ENCODE measurements at regions not wholly inside any gene's neighbourhood (a gene's known extent, or its start where the extent isn't known, plus 50 kb on each side); places are given as distances from the start of the nearest gene placed in this dataset.
A peak's percentile ranks its signal among the peaks of the same experiment; 100 is the strongest.
"Not testable (repeated sequence)": the region's sequence is repeated elsewhere in the genome, so short reads cannot be mapped to it uniquely, and the experiment has no call there.

- no peak for DNase-seq
Measured at GRCh38 chr14:56351861-56352260, 227.7 kb upstream of the TMEM260 start.

GRCh38 chr14:56352999-56353398 is 226.6 kb upstream of the TMEM260 start:
- DNase-seq = no peak

- no peak for DNase-seq
Measured at GRCh38 chr14:56357428-56357827, 222.2 kb upstream of the TMEM260 start.

GRCh38 chr14:56358275-56358674 is 221.3 kb upstream of the TMEM260 start:
- DNase-seq = no peak

GRCh38 chr14:56358851-56359614 is 220.6 kb upstream of the TMEM260 start:
- DNase-seq = no peak

DNA sequence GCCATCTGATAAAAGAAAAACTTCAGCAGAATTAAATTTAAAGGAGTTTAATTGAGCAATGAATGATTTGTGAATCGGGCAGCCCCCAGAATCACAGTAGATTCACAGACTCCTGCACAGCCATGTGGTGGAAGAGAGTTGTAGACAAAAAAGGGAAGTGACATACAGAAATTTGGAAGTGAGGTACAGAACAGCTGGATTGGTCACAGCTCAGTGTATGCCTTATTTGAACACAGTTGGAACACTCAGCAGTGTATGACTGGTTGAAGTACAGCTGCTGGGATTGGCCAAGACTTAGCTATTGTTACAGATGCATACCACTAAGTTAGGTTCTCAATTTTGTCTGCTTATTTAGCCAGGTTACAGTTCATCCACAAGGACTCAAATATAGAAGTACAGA is 213.9 kb upstream of the TMEM260 start:
- not testable (repeated sequence) for DNase-seq

DNA sequence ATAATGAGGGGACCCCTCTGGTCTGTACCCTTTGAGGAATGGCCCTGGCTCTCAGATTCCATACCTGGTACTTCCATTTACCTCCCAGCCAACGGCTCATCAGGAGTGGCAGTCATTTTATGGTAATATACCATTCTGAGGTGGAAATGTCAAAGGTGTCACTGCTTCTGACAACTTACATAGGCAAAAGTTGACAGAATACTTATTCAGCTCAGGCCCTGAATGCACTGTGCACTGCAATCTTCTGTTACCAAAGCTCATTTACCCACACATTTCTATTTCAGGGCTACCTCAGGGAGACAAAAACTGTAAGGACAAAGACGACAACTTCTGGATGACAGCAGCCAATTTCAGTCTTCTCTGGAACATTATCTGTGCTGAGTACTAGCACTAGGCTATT is 212.2 kb upstream of the TMEM260 start:
- DNase-seq = no peak

DNA sequence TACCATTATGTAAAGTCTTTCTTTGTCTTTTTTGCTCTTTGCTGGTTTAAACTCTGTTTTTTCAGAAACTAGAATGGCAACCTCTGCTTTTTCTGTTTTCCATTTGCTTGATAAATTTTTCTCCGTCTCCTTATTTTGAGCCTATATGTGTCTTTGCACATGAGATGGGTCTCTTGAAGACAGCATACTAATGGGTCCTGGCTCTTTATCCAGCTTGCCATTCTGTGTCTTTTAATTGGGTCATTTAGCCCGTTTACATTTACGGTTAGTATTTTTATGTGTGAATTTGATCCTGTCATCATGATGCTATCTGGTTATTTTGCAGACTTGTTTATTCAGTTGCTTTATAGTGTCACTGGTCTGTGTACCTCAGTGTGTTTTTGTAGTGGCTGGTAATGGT is 207.9 kb upstream of the TMEM260 start:
- no peak for DNase-seq

DNA sequence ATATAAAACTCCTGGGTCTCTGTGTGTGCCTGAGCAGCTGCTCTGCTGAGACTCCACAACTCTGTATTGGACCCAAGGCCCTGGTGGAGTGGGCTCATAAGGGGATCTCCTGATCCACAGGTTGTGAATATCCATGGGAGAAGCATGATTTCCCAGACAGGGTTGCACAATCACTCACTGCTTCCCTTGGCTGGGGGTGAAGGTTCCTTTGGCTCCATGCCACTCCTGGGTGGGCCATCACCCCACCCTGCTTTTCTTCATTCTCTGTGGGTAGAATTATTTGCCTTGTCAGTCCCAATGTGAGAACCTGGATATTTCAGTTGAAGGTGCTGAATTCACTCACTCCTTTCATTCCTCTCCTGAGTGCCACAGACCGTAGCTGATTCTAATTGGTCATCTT is 205.2 kb upstream of the TMEM260 start:
- no peak for DNase-seq

- no peak for DNase-seq
Measured at GRCh38 chr14:56378046-56378445, 201.6 kb upstream of the TMEM260 start.

DNA sequence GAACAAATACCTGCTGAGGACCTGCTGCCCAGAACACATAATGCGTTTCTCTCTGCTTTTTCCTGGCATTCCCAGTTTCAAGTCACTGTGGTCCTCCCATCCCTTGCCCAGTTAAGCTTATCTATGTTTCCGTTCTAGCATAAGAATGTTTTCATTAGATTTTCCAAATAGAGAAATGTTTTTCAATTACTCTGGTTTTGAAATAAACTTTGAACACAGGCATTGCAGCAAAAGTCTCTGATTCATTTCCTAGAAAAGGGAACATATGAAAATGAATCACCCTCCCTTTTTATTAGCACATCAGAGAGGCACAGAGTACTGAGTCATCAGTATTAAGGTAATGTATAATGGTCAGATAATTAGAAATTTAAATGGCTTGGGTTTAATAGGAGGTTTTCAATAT is 201.1 kb upstream of the TMEM260 start:
- DNase-seq = no peak

GRCh38 chr14:56379956-56380355 is 199.6 kb upstream of the TMEM260 start:
- no peak for DNase-seq

- DNase-seq = no peak
Measured at GRCh38 chr14:56386024-56386423, 193.6 kb upstream of the TMEM260 start.

DNA sequence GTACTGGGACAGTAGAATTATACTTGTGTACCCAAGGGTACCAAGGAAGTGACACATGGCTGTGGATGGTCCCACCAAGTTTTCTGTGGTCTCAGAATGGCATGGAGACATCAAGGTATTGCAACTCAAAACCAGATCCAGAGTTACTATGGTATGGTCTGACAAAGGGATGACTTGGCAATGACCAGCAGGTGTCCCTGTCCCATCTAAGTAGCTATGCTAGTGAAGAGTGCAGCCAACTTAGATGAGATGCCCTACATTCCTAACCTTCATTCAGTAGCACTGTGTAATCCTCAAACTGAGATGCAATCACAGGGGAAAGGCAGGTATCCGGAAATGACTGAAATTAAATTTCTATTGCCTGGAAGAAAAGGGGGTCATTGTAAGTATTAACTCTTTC is 188.7 kb upstream of the TMEM260 start:
- DNase-seq = peak in 1 of 2 experiments; percentile 3

DNA sequence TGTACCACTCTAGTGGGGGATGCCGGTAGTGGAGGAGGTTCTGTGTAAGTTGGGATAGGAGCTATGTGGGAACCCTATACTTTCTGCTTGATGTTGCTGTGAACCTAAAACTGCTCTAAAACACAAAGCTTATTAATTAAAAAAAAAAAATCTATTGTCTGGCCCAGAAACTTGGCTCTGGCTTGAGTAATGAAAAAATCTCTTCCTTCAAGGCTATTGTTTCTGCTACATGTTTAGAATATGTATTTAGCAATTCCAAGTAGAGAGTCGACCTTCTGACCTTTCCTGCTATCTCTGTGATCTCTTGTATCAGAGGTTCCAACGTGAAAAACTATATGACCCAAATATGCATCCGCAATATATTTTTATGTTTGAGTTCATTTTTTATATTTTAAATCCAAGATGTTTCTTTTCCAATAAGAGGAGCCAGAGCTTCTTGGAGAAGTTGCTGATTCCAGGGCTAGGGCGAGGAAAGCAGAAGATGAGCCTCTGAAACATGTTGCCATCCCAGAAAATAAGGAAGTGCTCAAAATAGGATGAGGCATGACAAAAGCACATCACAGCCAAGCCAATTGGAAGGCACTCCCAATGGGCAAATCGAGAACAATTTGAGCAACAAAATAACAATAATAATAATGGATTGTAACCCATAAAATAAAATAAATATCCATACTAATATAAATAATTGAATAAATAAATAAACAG is 184.6 kb upstream of the TMEM260 start:
- DNase-seq = no peak

- no peak for DNase-seq
Measured at GRCh38 chr14:56400109-56400825, 179.3 kb upstream of the TMEM260 start.

- DNase-seq = no peak
Measured at GRCh38 chr14:56412468-56413434, 166.8 kb upstream of the TMEM260 start.

GRCh38 chr14:56413721-56414120 is 165.9 kb upstream of the TMEM260 start:
- no peak for DNase-seq

DNA sequence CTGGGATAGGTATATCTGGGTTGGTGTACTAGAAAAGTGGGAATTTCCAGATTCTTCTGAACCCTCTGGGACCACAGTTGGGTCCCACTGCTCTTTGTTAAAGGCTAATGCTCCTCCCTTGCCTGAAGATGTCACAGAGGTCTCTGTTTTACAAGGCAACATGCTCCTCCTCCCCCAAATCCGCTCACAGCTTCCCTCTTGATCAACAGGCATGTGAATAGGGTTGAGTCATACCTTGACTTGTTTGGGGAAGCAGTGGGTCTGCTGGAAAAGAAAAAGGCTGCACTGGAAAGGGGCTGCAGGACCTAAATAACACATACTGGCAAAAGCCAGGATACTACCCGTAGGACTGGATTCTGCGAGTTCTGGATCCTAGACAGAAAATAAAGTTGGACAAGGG is 165.4 kb upstream of the TMEM260 start:
- no peak for DNase-seq

DNA sequence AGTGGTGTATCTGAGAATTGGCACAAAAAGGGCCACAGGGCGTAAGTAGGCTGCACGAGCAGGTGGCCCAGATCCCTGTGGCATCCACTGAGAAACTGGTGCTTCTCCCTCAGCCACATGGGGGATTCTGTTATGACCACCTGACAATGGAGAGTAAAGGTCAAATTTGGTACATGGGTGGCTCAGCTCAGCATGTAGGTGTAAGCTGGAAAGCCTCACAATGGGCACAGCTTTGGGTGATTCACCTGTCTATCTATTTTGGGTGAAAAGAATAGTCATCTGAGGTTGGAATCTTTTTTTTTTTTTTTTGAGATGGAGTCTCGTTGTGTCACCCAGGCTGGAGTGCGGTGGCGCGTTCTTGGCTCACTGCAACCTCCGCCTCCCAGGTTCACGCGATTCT is 163.4 kb upstream of the TMEM260 start:
- DNase-seq = no peak

- DNase-seq = no peak
Measured at GRCh38 chr14:56417173-56417572, 162.4 kb upstream of the TMEM260 start.

- no peak for DNase-seq
Measured at GRCh38 chr14:56419750-56420149, 159.8 kb upstream of the TMEM260 start.

GRCh38 chr14:56422221-56422620 is 157.4 kb upstream of the TMEM260 start:
- DNase-seq = no peak
